ENCODE measurements at regions not wholly inside any gene's neighbourhood (a gene's known extent, or its start where the extent isn't known, plus 50 kb on each side); places are given as distances from the start of the nearest gene placed in this dataset.

- no peak for TF ChIP-seq MTA2 (IDR thresholded peaks at IDR 0.05; ENCODE audit: low read depth)
- no peak for TF ChIP-seq ZNF274 (IDR thresholded peaks at IDR 0.05; ENCODE audit: insufficient read depth, insufficient read length)
- no peak for TF ChIP-seq ELK1 (IDR thresholded peaks at IDR 0.05; ENCODE audit: low read depth, low read length)
- TF ChIP-seq, protein P1, sequence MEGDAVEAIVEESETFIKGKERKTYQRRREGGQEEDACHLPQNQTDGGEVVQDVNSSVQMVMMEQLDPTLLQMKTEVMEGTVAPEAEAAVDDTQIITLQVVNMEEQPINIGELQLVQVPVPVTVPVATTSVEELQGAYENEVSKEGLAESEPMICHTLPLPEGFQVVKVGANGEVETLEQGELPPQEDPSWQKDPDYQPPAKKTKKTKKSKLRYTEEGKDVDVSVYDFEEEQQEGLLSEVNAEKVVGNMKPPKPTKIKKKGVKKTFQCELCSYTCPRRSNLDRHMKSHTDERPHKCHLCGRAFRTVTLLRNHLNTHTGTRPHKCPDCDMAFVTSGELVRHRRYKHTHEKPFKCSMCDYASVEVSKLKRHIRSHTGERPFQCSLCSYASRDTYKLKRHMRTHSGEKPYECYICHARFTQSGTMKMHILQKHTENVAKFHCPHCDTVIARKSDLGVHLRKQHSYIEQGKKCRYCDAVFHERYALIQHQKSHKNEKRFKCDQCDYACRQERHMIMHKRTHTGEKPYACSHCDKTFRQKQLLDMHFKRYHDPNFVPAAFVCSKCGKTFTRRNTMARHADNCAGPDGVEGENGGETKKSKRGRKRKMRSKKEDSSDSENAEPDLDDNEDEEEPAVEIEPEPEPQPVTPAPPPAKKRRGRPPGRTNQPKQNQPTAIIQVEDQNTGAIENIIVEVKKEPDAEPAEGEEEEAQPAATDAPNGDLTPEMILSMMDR (IDR thresholded peaks at IDR 0.05 in 2 of 3, conservative IDR thresholded peaks at IDR 0.05 in 1 of 3; ENCODE audit: control insufficient read depth in 2 of 3, extremely low read depth in 1 of 3, insufficient read depth in 1 of 3, low read depth in 3 of 3, low read length in 3 of 3), result no peak; a peak in 1 of 6 replicates
- no peak for TF ChIP-seq CUX1 (IDR thresholded peaks at IDR 0.05; ENCODE audit: insufficient replicate concordance, low read depth, low read length)
- no peak for TF ChIP-seq TCF3 (IDR thresholded peaks at IDR 0.05; ENCODE audit: borderline replicate concordance, insufficient read depth, low read depth, low read length)
- TF ChIP-seq TAF1 (IDR thresholded peaks at IDR 0.05; ENCODE audit: borderline replicate concordance, low read depth, low read length), result no peak
- TF ChIP-seq STAT3 (IDR thresholded peaks at IDR 0.05; ENCODE audit: low read depth, low read length), result no peak
- no peak for TF ChIP-seq SREBF1 (IDR thresholded peaks at IDR 0.05; ENCODE audit: low read length)
- no peak for TF ChIP-seq RAD21 (IDR thresholded peaks at IDR 0.05; ENCODE audit: insufficient read depth, low read depth, low read length)
Measured at GRCh38 chr18:27428120-27428519, 243.0 kb upstream of the CHST9 start.

Measured in GM12878 (cell line).